ENCODE measurements at regions not wholly inside any gene's neighbourhood (a gene's known extent, or its start where the extent isn't known, plus 50 kb on each side); places are given as distances from the start of the nearest gene placed in this dataset.

DNA sequence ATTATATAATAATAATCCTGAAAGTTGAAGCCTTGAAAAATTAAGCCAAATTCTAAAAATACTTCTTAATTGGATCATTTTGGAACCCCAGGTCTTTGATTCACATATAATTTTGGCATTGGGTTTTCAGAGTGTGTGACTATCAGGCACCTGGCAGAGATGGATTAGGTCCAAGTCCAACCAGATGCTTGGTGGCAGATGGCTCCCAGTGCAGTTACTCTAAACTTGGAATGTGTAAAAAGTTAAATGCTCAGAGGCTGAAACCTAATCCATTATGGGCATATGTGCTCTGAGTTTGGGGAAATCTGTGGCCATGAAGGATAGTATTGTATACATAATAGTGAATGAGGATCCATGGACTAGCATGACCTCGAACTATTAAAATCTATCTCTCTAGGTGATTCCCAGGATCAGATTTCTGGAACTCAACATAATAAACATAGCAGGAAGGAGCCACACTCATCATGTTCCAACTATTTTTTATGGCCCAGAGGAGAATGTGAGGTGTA is 333.0 kb downstream of the RPRM start:
- TF ChIP-seq TAF1 (IDR thresholded peaks at IDR 0.05; ENCODE audit: low read depth, low read length) (no peak), SPI1 (IDR thresholded peaks at IDR 0.05; ENCODE audit: low read depth, low read length) (no peak), POLR2AphosphoS5 (IDR thresholded peaks at IDR 0.05; ENCODE audit: low read depth, low read length) (no peak)
